Adipocyte (in vitro differentiated cells): ENCODE measurements at regions not wholly inside any gene's neighbourhood (a gene's known extent, or its start where the extent isn't known, plus 50 kb on each side); places are given as distances from the start of the nearest gene placed in this dataset.

ENCODE experiments used
- DNase-seq: peaks from one replicate; pipeline ENCODE4 v3.0.0-alpha.2; 2015; ENCODE audit warnings: low read depth
- H3K27me3 ChIP-seq: replicated peaks from 2 replicates; pipeline ENCODE4 v1.7.0; 2013; ENCODE audit warnings: mild to moderate bottlenecking, low read length, moderate library complexity; ENCODE audit not compliant: control insufficient read depth, insufficient read depth
- H3K36me3 ChIP-seq: 2 replicates; pipeline ENCODE4 v1.7.0; 2013; ENCODE audit warnings: low read length, mild to moderate bottlenecking, moderate library complexity; ENCODE audit not compliant: control insufficient read depth, insufficient read depth, severe bottlenecking
- H3K4me1 ChIP-seq: 2 replicates; pipeline ENCODE4 v1.7.0; 2013; ENCODE audit warnings: mild to moderate bottlenecking, low read length, moderate library complexity; ENCODE audit not compliant: control insufficient read depth, insufficient read depth
- H3K4me3 ChIP-seq: 2 replicates; pipeline ENCODE4 v1.7.0; 2013; ENCODE audit warnings: mild to moderate bottlenecking, low read length, moderate library complexity
- H3K9ac ChIP-seq: 2 replicates; pipeline ENCODE4 v1.7.0; 2013; ENCODE audit warnings: mild to moderate bottlenecking, low read length, moderate library complexity
- H3K9me3 ChIP-seq: 2 replicates; pipeline ENCODE4 v1.7.0; 2013; ENCODE audit warnings: mild to moderate bottlenecking, low read length, moderate library complexity; ENCODE audit not compliant: control insufficient read depth

DNA sequence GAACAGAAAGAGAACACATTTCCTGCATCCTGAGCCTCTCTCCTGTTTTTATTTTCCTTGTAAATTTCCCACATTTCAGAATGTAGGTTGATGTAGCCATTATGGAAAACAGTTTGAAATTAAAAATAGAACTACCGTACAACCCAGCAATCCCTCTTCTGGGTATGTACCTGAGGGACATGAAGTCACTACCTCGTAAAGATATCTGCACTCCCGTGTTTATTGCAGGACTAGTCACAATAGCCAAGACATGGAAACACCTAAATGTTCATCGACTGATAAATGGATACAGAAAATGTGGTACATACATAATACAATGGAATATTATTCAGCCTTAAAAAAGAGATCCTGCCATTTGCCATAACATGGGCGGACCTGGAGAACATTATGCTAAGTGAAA is 72.0 kb upstream of the JAG1 start:
- Histone ChIP-seq H3K27me3 (peaks cover 4% of the 10 kb centered on the region), H3K9ac (no peak overlapping the region), H3K4me1 (peaks cover 5% of the 10 kb centered on the region), H3K36me3 (no peaks in the 10 kb centered on the region), H3K4me3 (no peak overlapping the region), H3K9me3 (no peaks in the 10 kb centered on the region)
- DNase-seq, result no peak

DNA sequence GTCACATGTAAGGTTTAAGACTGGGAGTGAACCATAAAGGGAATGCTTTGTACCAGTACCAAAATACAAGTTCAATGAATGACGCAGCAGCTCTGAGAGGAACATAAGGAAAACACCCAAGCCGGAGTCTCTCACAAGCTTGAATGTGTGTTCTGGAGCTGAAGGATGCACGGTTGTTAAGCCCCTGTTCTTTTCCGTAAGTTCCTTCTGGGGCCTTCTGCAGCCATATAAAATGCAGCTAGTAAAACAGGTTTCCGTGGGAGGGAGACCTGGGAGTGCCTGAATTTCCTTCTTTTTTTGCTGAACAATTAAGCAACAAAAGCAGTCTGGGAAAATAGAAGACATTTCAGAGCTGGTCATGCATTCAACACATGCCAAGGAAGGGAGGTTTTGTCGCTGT is 73.2 kb upstream of the JAG1 start:
- Histone ChIP-seq H3K36me3 (no peaks in the 10 kb centered on the region), H3K9ac (no peak overlapping the region), H3K27me3 (peaks cover 4% of the 10 kb centered on the region), H3K4me3 (no peak overlapping the region), H3K9me3 (no peaks in the 10 kb centered on the region), H3K4me1 (no peaks in the 10 kb centered on the region)
- no peak for DNase-seq

DNA sequence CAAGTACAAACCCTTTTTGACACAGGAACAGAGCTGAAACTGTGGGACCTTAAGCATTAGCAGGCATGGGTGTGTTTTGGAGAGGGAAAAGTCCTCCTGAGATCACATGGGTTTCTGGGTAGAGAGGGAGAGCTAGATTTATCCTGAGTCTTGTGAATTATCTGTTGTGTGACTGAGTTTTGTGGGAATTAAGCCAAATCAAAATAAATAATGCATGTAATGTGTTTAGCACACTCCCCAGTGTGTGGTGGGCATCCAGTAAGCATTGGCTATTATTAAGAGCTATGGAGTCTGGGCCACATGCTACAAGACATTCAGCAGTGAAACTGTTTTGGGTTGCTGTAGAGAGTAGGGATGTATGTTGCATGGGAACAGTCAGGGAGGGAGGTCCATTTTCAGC is 75.3 kb upstream of the JAG1 start:
- Histone ChIP-seq H3K9me3 (no peaks in the 10 kb centered on the region), H3K4me3 (no peak overlapping the region), H3K4me1 (no peaks in the 10 kb centered on the region), H3K9ac (no peak overlapping the region), H3K27me3 (peaks cover 4% of the 10 kb centered on the region), H3K36me3 (no peaks in the 10 kb centered on the region)
- no peak for DNase-seq

DNA sequence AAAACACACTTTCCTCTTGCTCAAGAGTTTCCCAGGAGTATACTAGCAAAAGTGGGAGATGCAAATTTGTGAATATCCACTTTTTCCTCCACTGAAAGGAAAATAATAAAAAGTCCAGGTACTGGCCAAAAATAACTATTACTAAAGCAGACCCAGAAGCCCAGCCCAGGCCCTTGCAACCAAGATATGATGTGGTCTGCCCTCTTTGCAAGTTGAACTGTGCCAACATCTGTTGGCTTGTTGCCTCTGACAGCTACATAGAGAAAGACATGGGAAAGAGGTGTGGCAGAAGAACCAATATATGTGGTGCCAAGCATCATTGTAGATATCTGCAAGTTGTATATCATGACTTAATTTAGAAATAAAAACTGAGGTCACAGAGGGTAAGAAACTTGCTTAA is 78.4 kb upstream of the JAG1 start:
- Histone ChIP-seq H3K4me3 (no peak overlapping the region), H3K36me3 (no peaks in the 10 kb centered on the region), H3K9me3 (no peaks in the 10 kb centered on the region), H3K27me3 (peaks cover 4% of the 10 kb centered on the region), H3K4me1 (no peaks in the 10 kb centered on the region), H3K9ac (no peak overlapping the region)
- no peak for DNase-seq

DNA sequence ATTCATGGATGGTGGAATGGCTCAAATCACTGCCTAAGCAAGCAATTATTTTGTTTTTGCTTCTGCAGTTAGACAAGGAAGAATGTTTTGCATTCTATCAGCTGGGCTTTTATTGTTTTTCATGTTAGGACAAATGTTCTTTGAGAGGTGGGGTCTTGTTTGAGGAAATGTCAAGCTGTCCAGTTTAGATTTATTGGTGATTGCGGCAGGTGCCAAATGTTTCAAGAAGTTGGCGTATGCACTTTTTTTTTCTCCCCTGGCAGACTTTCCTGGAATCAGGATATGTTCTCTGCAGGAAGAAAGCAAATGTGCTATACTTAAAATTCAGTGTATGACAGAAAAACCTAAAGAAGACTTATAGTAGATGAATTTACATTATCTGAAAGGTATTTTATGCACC is 81.0 kb upstream of the JAG1 start:
- DNase-seq, result no peak
- Histone ChIP-seq H3K4me1 (no peaks in the 10 kb centered on the region), H3K36me3 (no peaks in the 10 kb centered on the region), H3K4me3 (no peak overlapping the region), H3K9ac (no peak overlapping the region), H3K27me3 (no peaks in the 10 kb centered on the region), H3K9me3 (no peaks in the 10 kb centered on the region)

DNA sequence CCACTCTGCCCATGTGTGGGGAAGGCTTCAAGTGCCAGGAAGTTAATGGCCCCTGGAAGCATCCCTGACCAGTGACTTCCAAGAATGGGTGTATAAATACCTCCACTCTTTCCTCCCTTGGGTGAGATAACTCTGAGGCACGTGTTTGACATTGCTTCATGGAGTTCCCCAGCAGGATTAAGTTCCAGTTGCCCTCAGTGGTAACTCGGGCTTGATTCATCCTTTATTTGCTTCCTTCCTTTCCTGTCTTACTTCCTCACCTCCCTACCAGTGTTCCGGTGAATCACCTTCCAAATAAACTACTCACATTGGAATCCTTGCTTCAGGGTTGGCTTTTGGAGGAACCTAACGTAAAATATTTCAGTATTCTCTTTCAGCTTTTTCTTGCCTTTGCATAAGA is 84.6 kb upstream of the JAG1 start:
- Histone ChIP-seq H3K36me3 (no peaks in the 10 kb centered on the region), H3K9ac (no peak overlapping the region), H3K9me3 (no peaks in the 10 kb centered on the region), H3K27me3 (no peaks in the 10 kb centered on the region), H3K4me3 (no peak overlapping the region), H3K4me1 (no peaks in the 10 kb centered on the region)
- no peak for DNase-seq

DNA sequence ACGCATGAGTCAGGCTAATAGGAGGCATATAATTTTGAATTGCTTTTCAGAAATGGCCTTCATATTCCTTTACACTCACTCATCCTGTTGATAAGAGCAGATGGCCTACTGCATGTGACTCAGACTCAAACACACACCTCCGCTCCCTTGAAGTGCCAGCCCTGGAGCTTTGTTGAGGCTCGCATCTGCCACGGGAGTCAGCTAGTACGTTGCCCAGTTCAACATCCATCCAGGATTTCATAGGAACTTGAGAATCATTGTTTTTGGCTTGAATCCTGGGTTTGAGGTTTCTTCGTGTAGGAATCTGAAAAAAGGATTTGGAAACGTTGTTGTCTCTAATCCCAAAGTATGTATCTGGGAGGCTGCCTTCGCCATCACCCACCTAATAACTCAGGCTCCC is 87.4 kb upstream of the JAG1 start:
- Histone ChIP-seq H3K9ac (no peak overlapping the region), H3K9me3 (no peaks in the 10 kb centered on the region), H3K36me3 (no peaks in the 10 kb centered on the region), H3K27me3 (no peaks in the 10 kb centered on the region), H3K4me1 (no peaks in the 10 kb centered on the region), H3K4me3 (no peak overlapping the region)
- DNase-seq, result peak; percentile 85

DNA sequence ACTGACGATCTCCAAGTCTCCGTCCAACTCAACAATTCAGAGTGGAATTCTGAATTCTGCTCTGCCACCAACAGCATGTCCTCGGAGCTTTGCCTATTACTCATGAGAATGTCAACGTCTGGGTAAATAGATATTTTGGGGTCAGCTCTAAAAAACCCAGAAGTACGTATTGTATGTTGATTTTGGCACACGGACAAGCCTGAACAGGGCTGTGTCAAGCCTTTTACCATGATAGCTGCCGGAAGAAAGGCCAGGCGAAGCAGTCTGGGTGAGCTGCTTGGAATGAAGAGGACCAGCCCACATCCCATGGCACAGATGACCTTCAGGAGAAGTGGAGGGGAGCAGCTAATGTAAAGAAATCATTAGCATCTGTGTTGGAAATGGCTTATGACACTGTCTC is 88.0 kb upstream of the JAG1 start:
- no peaks in the 10 kb centered on the region for H3K9me3 ChIP-seq
- H3K4me3 ChIP-seq, result no peak overlapping the region
- no peak overlapping the region for H3K9ac ChIP-seq
- peak; percentile 61 for DNase-seq
- H3K36me3 ChIP-seq, result no peaks in the 10 kb centered on the region
- no peaks in the 10 kb centered on the region for H3K27me3 ChIP-seq
- H3K4me1 ChIP-seq, result no peaks in the 10 kb centered on the region

DNA sequence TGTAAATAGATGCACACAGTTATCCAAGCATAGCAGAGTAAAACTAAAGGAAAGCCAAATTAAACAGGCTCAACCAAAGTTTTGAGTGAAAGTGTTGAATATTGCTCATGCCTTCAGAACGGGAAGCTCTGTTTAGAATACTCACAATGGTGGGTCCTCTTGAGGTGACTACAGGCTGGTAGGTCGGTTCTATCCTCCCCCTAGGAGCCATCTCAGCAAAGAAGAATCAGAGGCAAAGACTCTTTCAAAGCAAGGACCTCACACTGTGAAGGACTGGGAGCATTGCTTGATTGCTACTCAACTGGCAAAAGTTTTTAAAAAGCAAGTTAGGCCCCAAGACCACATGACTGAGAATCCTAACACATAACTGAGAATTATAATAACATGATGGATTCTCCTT is 88.4 kb upstream of the JAG1 start:
- Histone ChIP-seq H3K9ac (no peak overlapping the region), H3K4me1 (no peaks in the 10 kb centered on the region), H3K27me3 (no peaks in the 10 kb centered on the region), H3K36me3 (no peaks in the 10 kb centered on the region), H3K4me3 (no peak overlapping the region), H3K9me3 (no peaks in the 10 kb centered on the region)
- no peak for DNase-seq

DNA sequence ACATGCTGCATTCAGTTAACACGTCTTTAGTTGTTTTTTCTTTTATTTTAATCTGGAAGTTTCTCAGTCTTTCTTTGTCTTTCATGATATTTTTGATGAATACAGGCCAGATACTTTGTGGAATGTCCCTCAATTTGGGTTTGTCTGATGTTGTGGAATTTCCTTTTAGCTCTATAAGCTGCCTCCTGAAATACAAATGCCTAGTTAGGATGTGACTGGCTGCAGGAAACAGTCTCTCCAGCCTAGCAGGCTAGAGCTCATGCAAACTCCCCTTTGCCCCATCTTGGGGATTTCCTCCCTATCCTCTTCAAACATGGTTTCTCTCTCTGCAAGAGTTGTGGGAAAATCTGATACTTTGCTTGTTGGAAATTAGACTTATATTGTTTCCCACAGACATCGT is 89.3 kb upstream of the JAG1 start:
- peak; percentile 47 for DNase-seq
- Histone ChIP-seq H3K4me3 (no peak overlapping the region), H3K36me3 (no peaks in the 10 kb centered on the region), H3K9me3 (no peaks in the 10 kb centered on the region), H3K4me1 (no peaks in the 10 kb centered on the region), H3K9ac (no peak overlapping the region), H3K27me3 (no peaks in the 10 kb centered on the region)

DNA sequence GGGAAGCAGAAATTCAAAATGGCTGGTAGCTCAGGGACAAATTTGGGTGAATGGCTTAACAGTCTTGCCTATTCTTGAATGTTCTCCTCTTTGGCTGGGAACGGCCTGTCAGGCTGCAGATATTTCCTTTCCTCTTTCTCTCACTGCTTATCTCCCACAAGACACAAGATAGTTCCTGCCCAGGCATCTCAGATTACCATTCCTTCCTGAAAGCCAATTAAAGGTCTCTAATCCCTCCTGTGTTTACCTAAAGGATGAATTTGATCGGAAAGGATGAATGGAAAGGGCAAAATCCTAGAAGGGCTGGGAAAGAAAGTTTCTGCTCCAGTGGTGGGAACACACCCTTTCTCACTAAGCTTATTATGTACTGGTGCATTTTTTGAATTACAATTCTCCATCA is 95.9 kb upstream of the JAG1 start:
- Histone ChIP-seq H3K36me3 (no peaks in the 10 kb centered on the region), H3K4me1 (no peaks in the 10 kb centered on the region), H3K9me3 (no peaks in the 10 kb centered on the region), H3K4me3 (no peak overlapping the region), H3K9ac (no peak overlapping the region), H3K27me3 (no peaks in the 10 kb centered on the region)
- peak; percentile 15 for DNase-seq

DNA sequence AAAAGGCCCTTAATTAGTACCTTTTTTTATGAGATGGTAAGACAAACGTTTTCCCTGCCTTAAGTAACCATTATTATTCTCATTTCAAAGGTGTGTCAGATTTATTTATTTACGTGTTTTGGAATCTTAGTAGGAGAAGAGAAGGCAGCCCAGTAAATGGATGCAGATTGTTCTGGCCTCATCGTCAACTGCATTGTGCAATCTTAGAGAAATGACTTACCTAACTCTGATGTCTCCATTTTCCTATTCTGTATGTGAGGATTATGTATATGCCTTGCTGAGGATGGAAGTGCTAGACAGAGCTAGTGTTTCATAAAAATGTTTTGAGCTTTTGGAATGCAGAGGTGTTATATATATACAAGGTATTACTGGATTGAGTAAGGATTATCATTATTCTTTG is 97.0 kb upstream of the JAG1 start:
- Histone ChIP-seq H3K9me3 (no peaks in the 10 kb centered on the region), H3K4me3 (no peak overlapping the region), H3K4me1 (no peaks in the 10 kb centered on the region), H3K27me3 (no peaks in the 10 kb centered on the region), H3K9ac (no peak overlapping the region), H3K36me3 (no peaks in the 10 kb centered on the region)
- DNase-seq, result no peak
